ENCODE measurements at regions not wholly inside any gene's neighbourhood (a gene's known extent, or its start where the extent isn't known, plus 50 kb on each side); places are given as distances from the start of the nearest gene placed in this dataset.

DNA sequence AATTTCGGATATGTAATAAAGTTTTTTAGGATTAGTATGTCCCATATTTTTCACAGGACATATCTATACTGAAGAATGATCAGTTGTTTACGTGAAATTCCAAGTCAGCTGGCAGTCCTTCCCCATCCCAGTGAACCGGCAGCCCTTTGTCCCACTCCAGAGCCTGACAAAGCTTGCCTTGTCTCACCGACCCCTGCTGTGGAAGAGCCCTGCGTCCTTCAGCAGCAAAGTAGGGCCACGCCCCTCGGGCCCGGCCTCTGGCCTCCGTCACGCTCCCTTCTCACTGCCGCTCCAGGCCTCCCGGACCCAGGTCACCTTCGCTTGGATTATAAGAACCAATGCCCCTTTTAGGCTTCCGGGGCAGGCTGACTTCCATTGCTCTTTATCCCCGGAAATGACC is 89.8 kb upstream of the TGIF1 start:
- TF ChIP-seq, protein P1, sequence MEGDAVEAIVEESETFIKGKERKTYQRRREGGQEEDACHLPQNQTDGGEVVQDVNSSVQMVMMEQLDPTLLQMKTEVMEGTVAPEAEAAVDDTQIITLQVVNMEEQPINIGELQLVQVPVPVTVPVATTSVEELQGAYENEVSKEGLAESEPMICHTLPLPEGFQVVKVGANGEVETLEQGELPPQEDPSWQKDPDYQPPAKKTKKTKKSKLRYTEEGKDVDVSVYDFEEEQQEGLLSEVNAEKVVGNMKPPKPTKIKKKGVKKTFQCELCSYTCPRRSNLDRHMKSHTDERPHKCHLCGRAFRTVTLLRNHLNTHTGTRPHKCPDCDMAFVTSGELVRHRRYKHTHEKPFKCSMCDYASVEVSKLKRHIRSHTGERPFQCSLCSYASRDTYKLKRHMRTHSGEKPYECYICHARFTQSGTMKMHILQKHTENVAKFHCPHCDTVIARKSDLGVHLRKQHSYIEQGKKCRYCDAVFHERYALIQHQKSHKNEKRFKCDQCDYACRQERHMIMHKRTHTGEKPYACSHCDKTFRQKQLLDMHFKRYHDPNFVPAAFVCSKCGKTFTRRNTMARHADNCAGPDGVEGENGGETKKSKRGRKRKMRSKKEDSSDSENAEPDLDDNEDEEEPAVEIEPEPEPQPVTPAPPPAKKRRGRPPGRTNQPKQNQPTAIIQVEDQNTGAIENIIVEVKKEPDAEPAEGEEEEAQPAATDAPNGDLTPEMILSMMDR (conservative IDR thresholded peaks at IDR 0.05; ENCODE audit: low read depth, low read length), result no peak
- TF ChIP-seq POLR2A (IDR thresholded peaks at IDR 0.05; ENCODE audit: low read depth, low read length) (no peak), RAD21 (IDR thresholded peaks at IDR 0.05; ENCODE audit: low read length) (no peak), MXI1 (IDR thresholded peaks at IDR 0.05; ENCODE audit: borderline replicate concordance, low read depth, low read length) (no peak), RCOR1 (IDR thresholded peaks at IDR 0.05; ENCODE audit: insufficient replicate concordance, low read length) (no peak), MAFK (IDR thresholded peaks at IDR 0.05; ENCODE audit: low read depth, low read length) (no peak), BHLHE40 (IDR thresholded peaks at IDR 0.05; ENCODE audit: low read depth, low read length) (no peak), CEBPB (IDR thresholded peaks at IDR 0.05; ENCODE audit: low read depth, low read length) (no peak), RFX5 (IDR thresholded peaks at IDR 0.05; ENCODE audit: low read depth, low read length) (no peak), MAZ (IDR thresholded peaks at IDR 0.05; ENCODE audit: borderline replicate concordance, low read depth, low read length) (no peak), FOS (IDR thresholded peaks at IDR 0.05; ENCODE audit: low read depth, low read length) (no peak), CHD1 (IDR thresholded peaks at IDR 0.05; ENCODE audit: low read depth, low read length) (no peak)
- TF ChIP-seq, protein P2, sequence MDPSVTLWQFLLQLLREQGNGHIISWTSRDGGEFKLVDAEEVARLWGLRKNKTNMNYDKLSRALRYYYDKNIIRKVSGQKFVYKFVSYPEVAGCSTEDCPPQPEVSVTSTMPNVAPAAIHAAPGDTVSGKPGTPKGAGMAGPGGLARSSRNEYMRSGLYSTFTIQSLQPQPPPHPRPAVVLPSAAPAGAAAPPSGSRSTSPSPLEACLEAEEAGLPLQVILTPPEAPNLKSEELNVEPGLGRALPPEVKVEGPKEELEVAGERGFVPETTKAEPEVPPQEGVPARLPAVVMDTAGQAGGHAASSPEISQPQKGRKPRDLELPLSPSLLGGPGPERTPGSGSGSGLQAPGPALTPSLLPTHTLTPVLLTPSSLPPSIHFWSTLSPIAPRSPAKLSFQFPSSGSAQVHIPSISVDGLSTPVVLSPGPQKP (IDR thresholded peaks at IDR 0.05; ENCODE audit: borderline replicate concordance, low read depth, low read length), result no peak

Measured in IMR-90 (cell line).